GM21528 (cell line): ENCODE measurements at regions not wholly inside any gene's neighbourhood (a gene's known extent, or its start where the extent isn't known, plus 50 kb on each side); places are given as distances from the start of the nearest gene placed in this dataset.

Source experiments
- ATAC-seq: cut with Tn5 transposase; IDR thresholded peaks from one replicate; pipeline ENCODE4 v1.9.1; 2021; ENCODE audit warnings: mild to moderate bottlenecking, moderate library complexity; ENCODE audit not compliant: unreplicated experiment, low FRiP score

- ATAC-seq: no peak
Observed at GRCh38 chr13:47110141-47110540, 213.3 kb upstream of the HTR2A start.

- peak; percentile 81 for ATAC-seq
Observed at GRCh38 chr13:47109028-47109427, 212.2 kb upstream of the HTR2A start.

GRCh38 chr13:47100214-47100853 lies 203.5 kb upstream of the HTR2A start:
- ATAC-seq: peak; percentile 87

GRCh38 chr13:47094734-47095434 lies 198.0 kb upstream of the HTR2A start:
- ATAC-seq: peak; percentile 96

- no peak for ATAC-seq
Observed at GRCh38 chr13:47092202-47092601, 195.3 kb upstream of the HTR2A start.

- ATAC-seq: no peak
Observed at GRCh38 chr13:47087841-47088240, 191.0 kb upstream of the HTR2A start.

GRCh38 chr13:47087241-47087640 lies 190.4 kb upstream of the HTR2A start:
- ATAC-seq: no peak

GRCh38 chr13:47085346-47085745 lies 188.5 kb upstream of the HTR2A start:
- no peak for ATAC-seq

GRCh38 chr13:47081850-47082249 lies 185.0 kb upstream of the HTR2A start:
- ATAC-seq: no peak

- no peak for ATAC-seq
Observed at GRCh38 chr13:47081246-47081645, 184.4 kb upstream of the HTR2A start.

- no peak for ATAC-seq
Observed at GRCh38 chr13:47080621-47081020, 183.8 kb upstream of the HTR2A start.

GRCh38 chr13:47076500-47076899 lies 179.6 kb upstream of the HTR2A start:
- ATAC-seq: no peak

GRCh38 chr13:47069133-47069532 lies 172.3 kb upstream of the HTR2A start:
- no peak for ATAC-seq

- no peak for ATAC-seq
Observed at GRCh38 chr13:47067306-47067705, 170.5 kb upstream of the HTR2A start.

GRCh38 chr13:47066226-47066625 lies 169.4 kb upstream of the HTR2A start:
- no peak for ATAC-seq

GRCh38 chr13:47064381-47064780 lies 167.5 kb upstream of the HTR2A start:
- ATAC-seq: no peak

- ATAC-seq: no peak
Observed at GRCh38 chr13:47049276-47049989, 152.6 kb upstream of the HTR2A start.

- peak; percentile 71 for ATAC-seq
Observed at GRCh38 chr13:47046706-47047105, 149.9 kb upstream of the HTR2A start.

GRCh38 chr13:47044842-47045241 lies 148.0 kb upstream of the HTR2A start:
- ATAC-seq: no peak

GRCh38 chr13:47039106-47039505 lies 142.3 kb upstream of the HTR2A start:
- ATAC-seq: no peak

- no peak for ATAC-seq
Observed at GRCh38 chr13:47038188-47038587, 141.3 kb upstream of the HTR2A start.
